ENCODE measurements at regions not wholly inside any gene's neighbourhood (a gene's known extent, or its start where the extent isn't known, plus 50 kb on each side); places are given as distances from the start of the nearest gene placed in this dataset.
"Not testable (repeated sequence)": the region's sequence is repeated elsewhere in the genome, so short reads cannot be mapped to it uniquely, and the experiment has no call there.

DNA sequence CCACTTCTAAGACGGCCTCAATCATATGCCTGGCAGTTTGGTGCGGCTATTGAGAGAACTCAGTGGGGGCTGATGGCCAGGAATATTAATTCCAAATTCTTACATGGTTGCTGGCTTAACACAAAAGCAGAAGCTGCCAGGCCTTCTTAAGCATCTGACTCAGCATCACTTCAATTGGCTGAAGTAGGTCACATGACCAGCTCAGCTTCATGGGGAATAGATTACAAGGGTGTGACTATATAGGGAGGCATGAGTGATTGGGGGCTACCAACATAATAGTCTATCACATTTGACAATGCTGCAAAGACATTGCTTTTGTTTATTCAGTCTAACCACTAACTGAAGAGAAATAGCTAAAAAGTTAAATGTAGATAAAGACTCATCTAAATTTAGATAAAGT is 101.6 kb upstream of the ANKRD28 start:
- in situ Hi-C loops (cut with HindIII; ENCODE audit: low sequenced_read_pairs) = no loop called here

DNA sequence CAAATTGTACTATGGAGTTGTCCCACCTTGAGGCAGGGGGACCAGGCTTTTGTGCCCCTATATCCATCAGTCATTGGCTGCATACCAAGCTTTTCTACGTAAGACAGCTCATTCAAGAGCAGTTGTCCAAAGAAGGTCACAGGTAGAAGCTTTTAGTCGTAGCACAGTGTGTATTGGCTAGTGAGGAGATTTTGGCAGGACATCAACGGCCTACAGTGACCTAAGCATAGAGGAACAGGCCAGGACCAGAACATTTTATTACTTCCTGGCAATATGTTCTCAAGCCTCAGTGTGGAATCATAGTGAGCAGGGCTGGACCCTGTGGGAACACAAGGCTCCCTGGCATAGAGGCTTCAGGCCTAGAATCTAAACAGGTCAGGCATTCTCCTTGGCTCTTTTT is 105.4 kb upstream of the ANKRD28 start:
- DNase-seq (ENCODE audit: low spot score) = peak; percentile 98
- in situ Hi-C loops (cut with HindIII; ENCODE audit: low sequenced_read_pairs) = no loop called here

More for the DNA sequence above, 101.6 kb upstream of the ANKRD28 start:
- DNase-seq (ENCODE audit: low spot score) = no peak

DNA sequence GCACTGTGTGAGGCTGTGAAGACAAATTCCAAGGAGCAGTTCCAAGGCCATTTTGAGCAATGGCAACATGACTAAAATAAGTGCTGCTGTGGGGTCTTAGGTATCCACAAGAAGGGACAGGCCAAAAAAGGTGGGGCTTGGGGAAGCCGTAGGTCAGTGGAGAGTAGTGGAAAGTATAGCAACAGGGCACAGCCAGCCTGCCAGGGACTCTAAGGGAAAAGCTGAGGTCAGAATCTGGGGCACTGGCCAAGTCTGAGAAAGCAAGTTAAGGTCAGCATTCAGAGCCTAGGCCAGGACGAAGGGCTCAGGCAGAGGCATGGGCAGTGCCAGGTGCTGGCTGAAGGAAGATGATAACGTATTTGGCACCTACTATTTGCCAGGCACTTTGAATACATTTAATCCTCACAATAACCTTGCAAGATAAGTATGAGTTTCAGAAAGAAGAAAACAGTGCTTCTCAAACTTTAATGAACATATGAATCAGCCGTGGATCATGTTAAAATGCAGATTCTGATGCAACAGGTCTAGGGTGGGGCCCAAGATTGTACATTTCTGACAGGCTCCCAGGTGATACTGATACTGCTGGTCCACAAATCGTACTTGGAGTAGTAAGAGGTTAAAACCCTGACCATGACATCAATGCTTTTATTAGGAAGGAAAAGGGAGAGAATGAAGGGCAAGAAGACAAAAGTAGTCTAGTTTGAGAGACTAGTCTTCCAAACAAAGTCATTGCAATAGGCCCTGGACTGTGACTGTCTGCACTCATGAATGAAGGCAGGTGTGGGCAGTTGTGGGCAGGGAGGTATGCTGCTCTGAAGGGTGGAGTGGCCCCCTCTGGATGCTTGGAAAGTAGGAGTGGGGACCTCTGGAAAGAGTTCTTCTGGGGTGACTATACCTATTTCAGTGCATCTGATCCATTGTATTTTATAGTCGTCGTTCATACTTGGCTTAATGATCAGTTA is 106.3 kb upstream of the ANKRD28 start:
- no peak for DNase-seq (ENCODE audit: low spot score)
- in situ Hi-C loops (cut with HindIII; ENCODE audit: low sequenced_read_pairs) = no loop called here

DNA sequence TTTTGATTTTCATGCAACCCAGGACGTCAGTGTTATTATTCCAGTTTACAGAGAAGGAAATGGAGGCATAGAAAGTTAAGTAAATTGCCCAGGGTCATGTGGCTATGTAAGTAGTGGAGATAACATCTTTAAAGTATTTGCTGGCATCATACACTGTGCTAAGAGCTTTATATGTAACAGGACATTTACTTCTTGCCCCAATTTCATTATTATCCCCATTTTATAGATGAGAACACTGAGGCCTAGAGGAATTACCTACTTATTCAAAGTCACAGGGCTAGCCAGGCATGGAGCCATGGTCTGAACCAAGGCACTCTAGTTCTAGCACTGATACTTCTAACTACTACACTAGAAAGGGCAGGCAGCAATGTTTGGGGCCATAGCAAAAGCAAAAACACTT is 107.3 kb upstream of the ANKRD28 start:
- in situ Hi-C loops (cut with HindIII; ENCODE audit: low sequenced_read_pairs) = no loop called here
- no peak for DNase-seq (ENCODE audit: low spot score)

DNA sequence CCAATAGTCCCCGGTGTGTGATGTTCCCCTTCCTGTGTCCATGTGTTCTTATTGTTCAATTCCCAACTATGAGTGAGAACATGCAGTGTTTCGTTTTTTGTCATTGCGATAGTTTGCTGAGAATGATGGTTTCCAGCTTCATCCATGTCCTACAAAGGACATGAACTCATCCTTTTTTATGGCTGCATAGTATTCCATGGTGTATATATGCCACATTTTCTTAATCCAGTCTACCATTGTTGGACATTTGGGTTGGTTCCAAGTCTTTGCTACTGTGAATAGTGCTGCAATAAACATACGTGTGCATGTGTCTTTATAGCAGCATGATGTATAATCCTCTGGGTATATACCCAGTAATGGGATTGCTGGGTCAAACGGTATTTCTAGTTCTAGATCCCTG is 109.6 kb upstream of the ANKRD28 start:
- in situ Hi-C loops (cut with HindIII; ENCODE audit: low sequenced_read_pairs); DNase-seq (ENCODE audit: low spot score): not testable (repeated sequence)

DNA sequence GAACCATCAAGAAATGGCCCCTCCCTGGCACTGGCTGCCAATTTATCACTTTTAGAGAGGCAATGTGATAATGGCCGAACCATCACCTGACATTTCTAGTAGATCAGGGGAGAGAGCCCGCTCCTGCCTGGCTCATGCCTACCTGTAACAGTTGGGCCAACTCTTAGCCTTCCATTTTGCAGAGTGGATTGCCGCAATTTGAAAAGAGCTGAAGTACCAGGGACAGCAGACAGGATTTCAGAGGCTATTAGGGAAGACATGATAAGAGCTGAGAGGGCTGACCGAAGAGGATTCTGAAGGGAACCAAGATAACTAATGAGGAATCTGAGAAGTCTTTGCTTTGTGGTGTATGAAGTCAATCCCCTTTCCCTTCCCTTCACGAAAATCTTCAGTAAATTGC is 121.2 kb upstream of the ANKRD28 start:
- DNase-seq (ENCODE audit: low spot score) = no peak
- in situ Hi-C loops (cut with HindIII; ENCODE audit: low sequenced_read_pairs) = no loop called here

DNA sequence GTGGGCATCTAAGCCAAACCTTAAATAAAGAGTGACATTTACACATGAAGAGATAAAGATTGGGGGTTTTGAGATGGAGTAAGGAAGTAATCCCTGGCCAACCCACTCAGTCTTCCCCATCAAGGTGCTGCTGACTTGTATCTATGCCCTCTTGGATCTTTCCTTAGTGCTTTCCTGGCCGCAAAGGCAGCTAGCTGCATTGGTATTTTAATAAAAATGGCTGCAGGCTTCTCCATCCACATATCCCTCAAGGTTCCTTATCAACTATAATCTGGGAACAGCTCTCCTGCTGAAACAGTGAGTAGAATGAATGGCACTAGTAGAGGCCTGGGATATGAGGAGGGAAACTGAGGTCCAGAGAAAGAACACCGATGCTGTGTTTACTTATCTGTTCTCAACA is 122.2 kb upstream of the ANKRD28 start:
- no peak for DNase-seq (ENCODE audit: low spot score)
- in situ Hi-C loops (cut with HindIII; ENCODE audit: low sequenced_read_pairs) = no loop called here

DNA sequence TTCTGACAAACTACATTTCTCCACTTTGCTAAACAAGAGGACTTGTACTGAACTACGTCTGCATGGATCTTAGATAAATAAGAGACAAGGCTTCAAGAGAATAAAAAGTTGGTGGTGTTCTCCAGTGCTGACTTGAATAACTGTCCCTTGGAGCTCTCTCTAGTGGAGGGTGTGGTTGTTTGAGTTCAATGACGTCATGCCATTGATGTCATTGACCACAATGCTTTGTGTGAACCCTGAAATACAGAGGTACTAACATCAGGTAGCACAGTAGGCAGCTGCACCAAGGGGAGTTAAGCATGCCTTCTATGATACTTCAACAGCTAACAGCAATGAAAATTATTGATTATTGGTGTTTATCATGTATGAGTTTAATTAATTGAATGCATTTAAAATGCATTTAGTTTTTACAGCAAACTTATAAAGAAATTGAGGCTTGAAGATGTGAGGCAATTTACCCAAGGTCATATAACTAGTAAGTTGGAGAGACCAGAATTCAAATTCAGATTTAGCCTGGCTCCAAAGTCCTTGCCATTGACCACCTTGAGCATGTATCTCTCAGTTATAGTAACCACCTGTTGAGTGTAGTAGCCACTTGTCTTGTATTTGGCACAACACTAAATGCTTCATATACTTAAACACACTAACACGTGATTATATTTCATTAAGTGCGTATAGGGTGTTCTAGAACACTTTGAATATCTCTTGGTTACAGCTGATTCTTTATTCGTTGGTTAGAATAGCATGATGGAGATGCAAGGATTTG is 126.0 kb upstream of the ANKRD28 start:
- in situ Hi-C loops (cut with HindIII; ENCODE audit: low sequenced_read_pairs) = no loop called here
- DNase-seq (ENCODE audit: low spot score) = no peak

DNA sequence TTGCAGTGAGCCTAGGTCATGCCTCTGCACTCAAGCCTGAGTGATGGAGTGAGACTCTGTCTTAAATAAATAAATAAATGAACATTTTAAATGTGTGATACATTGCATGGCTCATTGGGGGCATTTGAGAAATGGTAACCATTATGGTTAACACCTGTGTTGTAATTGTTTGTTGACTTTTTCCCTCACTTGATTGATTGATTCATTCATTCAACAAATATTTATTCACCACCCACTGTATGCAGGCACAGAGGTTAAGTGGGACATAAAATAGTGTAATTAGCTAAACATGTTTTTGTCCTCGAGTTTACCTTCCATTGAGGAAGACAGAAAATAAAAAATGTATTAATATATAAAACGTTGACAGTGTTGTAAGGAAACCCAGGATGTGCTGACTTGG is 127.1 kb upstream of the ANKRD28 start:
- no peak for DNase-seq (ENCODE audit: low spot score)
- in situ Hi-C loops (cut with HindIII; ENCODE audit: low sequenced_read_pairs) = no loop called here

DNA sequence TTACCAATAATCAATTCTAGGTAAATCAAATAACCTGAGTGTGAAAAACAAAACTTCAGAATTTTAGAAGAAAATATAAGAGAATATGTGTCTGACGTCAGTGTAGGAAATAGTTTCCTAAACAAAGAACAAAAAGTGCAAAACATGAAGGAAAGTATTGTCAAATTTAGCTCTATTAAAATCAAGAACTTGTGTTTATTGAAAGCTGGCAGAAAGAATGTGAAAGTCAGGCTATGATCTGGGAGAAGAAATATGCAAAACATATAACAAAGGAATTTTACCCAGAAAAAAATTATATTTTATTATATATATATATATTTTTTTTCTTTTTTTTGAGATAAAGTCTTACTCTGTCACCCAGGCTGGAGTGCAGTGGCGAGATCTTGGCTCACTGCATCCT is 129.1 kb upstream of the ANKRD28 start:
- in situ Hi-C loops (cut with HindIII; ENCODE audit: low sequenced_read_pairs) = no loop called here
- DNase-seq (ENCODE audit: low spot score) = no peak

DNA sequence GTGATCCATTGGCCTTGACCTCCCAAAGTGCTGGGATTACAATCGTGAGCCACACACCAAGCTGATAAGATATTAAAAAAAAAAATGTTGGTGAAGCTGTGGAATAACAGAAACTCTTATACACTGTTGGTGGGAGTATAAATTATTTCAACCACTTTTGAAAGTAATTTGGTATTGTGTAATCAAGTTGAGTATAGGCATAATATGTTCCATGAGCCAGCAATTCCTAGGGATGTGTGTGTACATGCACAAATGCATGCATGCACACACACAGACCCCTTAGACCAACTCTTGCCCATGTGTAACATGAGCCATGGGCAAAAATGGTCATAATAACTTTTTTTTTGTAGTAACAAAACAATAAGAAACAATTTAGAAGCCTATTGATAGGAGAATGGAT is 130.2 kb upstream of the ANKRD28 start:
- DNase-seq (ENCODE audit: low spot score) = no peak
- in situ Hi-C loops (cut with HindIII; ENCODE audit: low sequenced_read_pairs) = no loop called here

DNA sequence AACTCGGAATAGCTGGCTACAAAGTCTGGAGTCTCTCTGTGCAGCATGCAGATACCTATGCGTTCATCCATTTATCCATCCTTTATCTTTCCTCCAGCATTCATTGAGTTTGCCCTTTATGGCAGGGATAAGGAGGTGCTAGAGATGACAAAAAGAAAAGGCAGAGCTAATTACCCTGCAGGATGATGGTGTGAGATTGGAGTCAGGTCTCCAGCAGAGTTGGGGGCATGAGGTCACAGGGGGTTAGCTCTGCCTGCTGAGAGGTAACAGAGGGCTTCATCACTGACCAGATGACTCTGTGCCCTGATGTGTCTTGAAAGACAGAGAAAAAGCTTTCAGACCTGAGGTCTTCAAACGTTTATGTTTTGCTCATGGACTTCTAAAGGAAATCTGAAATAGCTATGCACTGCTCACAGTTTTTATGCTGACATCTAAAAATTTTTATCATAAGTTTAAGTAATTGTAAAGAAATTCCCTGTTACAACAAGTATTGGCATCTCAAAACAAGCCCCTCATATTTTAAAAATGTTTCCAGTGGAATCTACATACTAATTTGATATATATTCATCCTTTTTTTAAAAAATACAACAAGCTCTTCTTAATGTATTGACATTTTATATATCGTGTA is 132.3 kb upstream of the ANKRD28 start:
- no peak for DNase-seq (ENCODE audit: low spot score)
- in situ Hi-C loops (cut with HindIII; ENCODE audit: low sequenced_read_pairs) = no loop called here

DNA sequence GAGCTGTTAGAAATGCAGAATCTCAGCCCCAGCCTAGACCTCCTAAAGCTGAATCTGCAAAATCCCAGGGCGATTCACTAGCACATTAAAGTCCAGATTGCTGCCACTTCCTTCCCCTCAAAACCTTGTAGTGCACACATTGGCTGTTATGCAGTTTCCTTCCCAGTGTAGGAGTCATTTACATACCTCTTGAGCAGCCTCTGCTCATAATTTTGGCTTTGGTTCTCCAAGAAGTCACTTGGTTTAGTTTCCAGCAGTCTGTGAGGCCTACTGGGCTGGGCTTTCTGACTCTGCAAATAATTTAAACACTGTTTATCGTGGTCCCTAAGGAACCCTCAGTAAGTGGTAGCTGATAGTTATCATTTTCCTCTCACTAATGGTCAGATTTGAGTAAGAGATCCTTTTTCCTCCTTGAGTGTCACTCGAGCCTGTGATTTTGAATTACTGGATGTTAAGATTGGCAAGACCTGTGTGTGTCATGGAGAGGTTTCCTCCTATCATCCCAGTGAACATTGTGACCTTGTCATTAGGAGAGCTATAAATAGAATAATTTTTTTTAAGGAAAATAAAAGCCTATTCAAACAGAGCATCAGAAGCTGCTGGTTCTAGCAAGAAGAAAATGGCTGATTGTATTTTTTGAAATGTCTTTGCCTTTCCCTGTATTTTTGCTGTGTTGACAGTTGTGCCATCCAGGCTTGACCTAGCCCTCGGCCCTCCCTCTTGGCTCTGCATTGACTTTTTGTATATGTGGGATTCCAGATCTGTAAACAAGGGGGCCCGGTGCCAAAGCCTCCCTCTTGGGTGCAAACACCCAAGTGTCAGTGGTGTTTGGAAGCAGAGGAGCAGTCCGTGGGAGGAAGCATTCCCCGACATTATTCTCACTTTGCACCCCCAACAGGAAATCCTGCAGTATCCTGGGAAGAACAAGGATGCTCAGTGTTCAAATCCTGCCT is 134.8 kb upstream of the ANKRD28 start:
- in situ Hi-C loops (cut with HindIII; ENCODE audit: low sequenced_read_pairs) = no loop called here
- peak; percentile 38 for DNase-seq (ENCODE audit: low spot score)

DNA sequence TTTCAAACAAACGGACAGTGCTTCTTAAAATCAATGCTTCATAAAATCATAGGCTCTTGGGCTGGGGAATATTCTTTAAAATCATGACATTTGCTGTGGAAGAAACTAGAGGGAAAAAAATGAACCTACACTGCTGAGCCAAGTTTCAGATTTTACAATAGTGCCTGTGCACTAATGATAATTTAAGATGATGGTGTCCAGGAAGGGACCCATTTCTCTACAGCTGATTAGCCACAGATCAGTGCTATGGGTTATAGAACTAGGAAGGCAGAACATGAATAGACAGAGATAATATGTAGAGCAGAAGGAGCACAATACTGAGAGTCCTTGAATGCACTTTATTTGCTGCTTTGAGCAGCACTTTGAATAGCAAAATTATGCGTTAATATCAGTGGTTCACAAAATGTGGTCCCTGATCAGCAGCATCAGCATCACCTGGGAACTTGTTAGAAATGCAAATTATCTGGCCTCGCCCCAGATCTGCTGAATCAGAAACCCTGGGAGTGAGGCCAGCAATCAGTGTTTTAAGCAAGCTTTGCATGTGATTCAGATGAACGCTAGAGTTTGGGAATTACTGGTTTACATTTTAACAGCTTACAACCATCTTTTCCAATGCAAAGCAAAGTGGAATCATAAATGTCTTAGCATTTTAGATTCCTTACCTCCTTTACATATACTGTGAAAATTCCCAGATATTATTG is 135.8 kb upstream of the ANKRD28 start:
- in situ Hi-C loops (cut with HindIII; ENCODE audit: low sequenced_read_pairs) = no loop called here
- peak; percentile 83 for DNase-seq (ENCODE audit: low spot score)

DNA sequence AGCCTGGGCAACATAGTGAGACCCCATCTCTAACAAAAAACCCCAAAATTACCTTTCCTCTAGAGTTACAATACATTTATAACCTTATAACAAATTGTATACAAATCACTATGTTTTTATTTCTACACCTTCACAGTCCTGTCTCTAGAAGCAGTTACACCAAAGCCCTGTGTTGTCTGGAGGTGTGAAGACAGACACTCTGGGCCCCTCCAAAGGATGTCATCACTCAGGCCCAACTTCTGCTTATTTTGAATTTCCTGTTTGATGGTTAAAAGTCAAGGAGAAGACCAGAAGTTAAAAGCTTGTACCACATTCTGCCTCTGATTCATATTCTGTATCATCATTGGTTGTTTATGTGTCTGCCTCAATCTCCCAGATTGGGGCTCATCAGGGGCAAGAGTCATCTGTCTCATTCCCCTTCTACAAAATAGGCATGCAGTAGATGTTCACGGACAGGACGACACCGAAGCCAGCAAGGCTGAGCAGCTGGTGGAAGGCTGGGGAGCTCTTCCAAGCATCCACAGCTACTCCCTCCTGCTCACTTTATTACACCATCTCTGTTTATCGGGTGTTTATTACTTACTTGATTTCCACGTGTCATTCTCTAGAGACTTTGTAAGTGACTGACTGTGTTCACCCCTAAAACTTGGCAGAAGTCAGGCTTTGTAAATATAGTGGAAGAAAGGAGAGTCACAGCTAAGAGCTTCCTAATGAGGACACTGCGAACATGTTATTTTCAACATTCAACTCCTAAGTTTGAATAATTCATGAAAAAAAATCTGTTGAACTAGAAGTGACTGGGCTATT is 136.8 kb upstream of the ANKRD28 start:
- in situ Hi-C loops (cut with HindIII; ENCODE audit: low sequenced_read_pairs) = no loop called here
- DNase-seq (ENCODE audit: low spot score) = no peak

DNA sequence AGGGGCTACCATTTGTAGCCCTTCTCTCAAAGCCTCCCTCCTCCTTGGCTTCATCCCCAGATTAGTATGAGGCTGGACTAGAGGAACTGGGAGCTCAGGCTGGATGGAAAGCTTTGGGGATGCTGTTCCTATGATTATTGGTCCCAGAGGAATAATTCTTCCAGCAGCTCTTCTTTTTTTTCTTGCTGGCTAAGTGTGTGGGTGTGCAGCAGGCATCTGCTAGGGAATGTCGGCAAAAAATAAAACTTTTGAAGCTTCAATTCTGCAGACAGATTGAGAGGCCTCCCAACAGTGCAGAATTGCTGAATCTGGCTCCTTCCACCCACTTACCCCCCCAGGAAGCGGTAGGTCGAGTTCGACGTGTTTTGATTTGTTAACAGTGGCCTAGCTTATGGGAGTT is 138.5 kb upstream of the ANKRD28 start:
- no peak for DNase-seq (ENCODE audit: low spot score)
- in situ Hi-C loops (cut with HindIII; ENCODE audit: low sequenced_read_pairs) = no loop called here

DNA sequence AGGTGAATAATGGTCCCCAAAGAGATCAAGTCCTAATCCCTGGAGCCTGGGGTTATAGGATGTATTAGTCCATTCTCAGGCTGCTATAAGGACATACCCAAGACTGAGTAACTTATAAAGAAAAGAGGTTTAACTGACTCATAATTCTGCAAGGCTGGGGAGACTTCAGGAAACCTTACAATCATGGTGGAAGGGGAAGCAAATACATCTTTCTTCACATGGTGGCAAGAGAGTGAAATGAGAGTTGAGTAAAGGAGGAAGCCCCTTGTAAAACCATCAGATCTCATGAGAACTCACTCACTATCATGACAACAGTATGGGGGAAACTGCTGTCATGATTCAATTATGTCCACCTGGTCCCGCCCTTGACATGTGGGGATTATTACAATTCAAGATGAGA is 142.9 kb upstream of the ANKRD28 start:
- in situ Hi-C loops (cut with HindIII; ENCODE audit: low sequenced_read_pairs) = no loop called here
- no peak for DNase-seq (ENCODE audit: low spot score)

DNA sequence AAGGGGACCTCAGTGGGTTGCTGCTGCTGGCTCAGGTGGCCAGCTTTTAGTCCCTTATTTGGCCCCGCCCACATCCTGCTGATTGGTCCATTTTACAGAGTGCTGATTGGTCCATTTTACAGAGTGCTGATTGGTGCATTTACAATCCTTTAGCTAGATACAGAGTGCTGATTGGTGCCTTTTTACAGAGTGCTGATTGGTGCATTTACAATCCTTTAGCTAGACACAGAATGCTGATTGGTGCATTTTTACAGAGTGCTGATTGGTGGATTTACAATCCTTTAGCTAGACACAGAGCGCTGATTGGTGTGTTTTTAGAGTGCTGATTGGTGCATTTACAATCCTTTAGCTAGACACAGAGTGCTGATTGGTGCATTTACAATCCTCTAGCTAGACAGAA is 143.7 kb upstream of the ANKRD28 start:
- in situ Hi-C loops (cut with HindIII; ENCODE audit: low sequenced_read_pairs); DNase-seq (ENCODE audit: low spot score): not testable (repeated sequence)

Data from G401 (cell line).